ENCODE measurements at regions not wholly inside any gene's neighbourhood (a gene's known extent, or its start where the extent isn't known, plus 50 kb on each side); places are given as distances from the start of the nearest gene placed in this dataset.
"Not testable (repeated sequence)": the region's sequence is repeated elsewhere in the genome, so short reads cannot be mapped to it uniquely, and the experiment has no call there.

GRCh38 chr7:55261386-55261770, 103.8 kb upstream of the LANCL2 start:
- H3K79me2 ChIP-seq (ENCODE audit: insufficient read depth, low read length), result no peaks in the 10 kb centered on the region
- no peaks in the 10 kb centered on the region for H3K9me2 ChIP-seq (replicated peaks; ENCODE audit: insufficient read depth, low read length)
- no peak for TF ChIP-seq EZH2phosphoT487 (conservative IDR thresholded peaks at IDR 0.05; ENCODE audit: low read length)
- TF ChIP-seq CTCF (IDR thresholded peaks at IDR 0.05; ENCODE audit: insufficient read depth, low read length, poor library complexity, severe bottlenecking), result no peak
- H2AFZ ChIP-seq (ENCODE audit: low read depth, low read length, severe bottlenecking), result no peak overlapping the region
- no peaks in the 10 kb centered on the region for H3F3A ChIP-seq (ENCODE audit: insufficient read depth)
- H3K4me3 ChIP-seq (ENCODE audit: insufficient read depth, low read length, poor library complexity, severe bottlenecking), result no peak overlapping the region
- H3K27ac ChIP-seq (ENCODE audit: low read depth, low read length), result no peak overlapping the region
- H3K9me3 ChIP-seq (ENCODE audit: insufficient read depth, low read length), result no peaks in the 10 kb centered on the region
- no peak overlapping the region for H3K4me2 ChIP-seq (ENCODE audit: low read depth, low read length, poor library complexity, severe bottlenecking)
- no peaks in the 10 kb centered on the region for H4K20me1 ChIP-seq (ENCODE audit: low read depth, low read length)
- H3K36me3 ChIP-seq (ENCODE audit: low read length), result no peaks in the 10 kb centered on the region
- H3K27me3 ChIP-seq (ENCODE audit: low read length), result no peaks in the 10 kb centered on the region
- no peak overlapping the region for H3K9ac ChIP-seq (ENCODE audit: low read length)

- H3K4me2 ChIP-seq (ENCODE audit: low read depth, low read length, poor library complexity, severe bottlenecking); H3K9me3 ChIP-seq (ENCODE audit: insufficient read depth, low read length); H3K9me2 ChIP-seq (replicated peaks; ENCODE audit: insufficient read depth, low read length): not testable (repeated sequence)
Observed at GRCh38 chr7:55265328-55265727, 99.8 kb upstream of the LANCL2 start.

GRCh38 chr7:55265836-55266642, 99.1 kb upstream of the LANCL2 start:
- H3K4me2 ChIP-seq (ENCODE audit: low read depth, low read length, poor library complexity, severe bottlenecking), result no peak overlapping the region
- H3K36me3 ChIP-seq (ENCODE audit: low read length), result no peaks in the 10 kb centered on the region
- no peak overlapping the region for H3K27ac ChIP-seq (ENCODE audit: low read depth, low read length)
- no peaks in the 10 kb centered on the region for H3K9me2 ChIP-seq (replicated peaks; ENCODE audit: insufficient read depth, low read length)
- no peak overlapping the region for H2AFZ ChIP-seq (ENCODE audit: low read depth, low read length, severe bottlenecking)
- no peaks in the 10 kb centered on the region for H4K20me1 ChIP-seq (ENCODE audit: low read depth, low read length)
- H3K4me3 ChIP-seq (ENCODE audit: insufficient read depth, low read length, poor library complexity, severe bottlenecking), result no peak overlapping the region
- no peaks in the 10 kb centered on the region for H3K9me3 ChIP-seq (ENCODE audit: insufficient read depth, low read length)
- no peaks in the 10 kb centered on the region for H3K79me2 ChIP-seq (ENCODE audit: insufficient read depth, low read length)
- TF ChIP-seq CTCF (IDR thresholded peaks at IDR 0.05; ENCODE audit: insufficient read depth, low read length, poor library complexity, severe bottlenecking) (no peak), EZH2phosphoT487 (conservative IDR thresholded peaks at IDR 0.05; ENCODE audit: low read length) (no peak)
- H3F3A ChIP-seq (ENCODE audit: insufficient read depth), result no peaks in the 10 kb centered on the region
- no peaks in the 10 kb centered on the region for H3K27me3 ChIP-seq (ENCODE audit: low read length)
- H3K9ac ChIP-seq (ENCODE audit: low read length), result no peak overlapping the region

More at GRCh38 chr7:55265328-55265727, 99.8 kb upstream of the LANCL2 start:
- not testable (repeated sequence) for H3K36me3 ChIP-seq (ENCODE audit: low read length); H3K9ac ChIP-seq (ENCODE audit: low read length); H3K27me3 ChIP-seq (ENCODE audit: low read length); H3K4me3 ChIP-seq (ENCODE audit: insufficient read depth, low read length, poor library complexity, severe bottlenecking); H3K79me2 ChIP-seq (ENCODE audit: insufficient read depth, low read length); H2AFZ ChIP-seq (ENCODE audit: low read depth, low read length, severe bottlenecking); H4K20me1 ChIP-seq (ENCODE audit: low read depth, low read length); H3F3A ChIP-seq (ENCODE audit: insufficient read depth); H3K27ac ChIP-seq (ENCODE audit: low read depth, low read length)

- H3K36me3 ChIP-seq (ENCODE audit: low read length), result no peaks in the 10 kb centered on the region
- no peaks in the 10 kb centered on the region for H3K79me2 ChIP-seq (ENCODE audit: insufficient read depth, low read length)
- TF ChIP-seq EZH2phosphoT487 (conservative IDR thresholded peaks at IDR 0.05; ENCODE audit: low read length) (no peak), CTCF (IDR thresholded peaks at IDR 0.05; ENCODE audit: insufficient read depth, low read length, poor library complexity, severe bottlenecking) (peak; percentile 32)
- no peaks in the 10 kb centered on the region for H3K27me3 ChIP-seq (ENCODE audit: low read length)
- no peak overlapping the region for H3K9ac ChIP-seq (ENCODE audit: low read length)
- no peak overlapping the region for H3K27ac ChIP-seq (ENCODE audit: low read depth, low read length)
- H2AFZ ChIP-seq (ENCODE audit: low read depth, low read length, severe bottlenecking), result no peak overlapping the region
- H3F3A ChIP-seq (ENCODE audit: insufficient read depth), result no peaks in the 10 kb centered on the region
- H4K20me1 ChIP-seq (ENCODE audit: low read depth, low read length), result no peaks in the 10 kb centered on the region
- no peaks in the 10 kb centered on the region for H3K9me2 ChIP-seq (replicated peaks; ENCODE audit: insufficient read depth, low read length)
- H3K9me3 ChIP-seq (ENCODE audit: insufficient read depth, low read length), result no peaks in the 10 kb centered on the region
- H3K4me3 ChIP-seq (ENCODE audit: insufficient read depth, low read length, poor library complexity, severe bottlenecking), result no peak overlapping the region
- no peak overlapping the region for H3K4me2 ChIP-seq (ENCODE audit: low read depth, low read length, poor library complexity, severe bottlenecking)
Observed at GRCh38 chr7:55271069-55271626, 94.0 kb upstream of the LANCL2 start.
